GM12874 (cell line): ENCODE measurements at regions not wholly inside any gene's neighbourhood (a gene's known extent, or its start where the extent isn't known, plus 50 kb on each side); places are given as distances from the start of the nearest gene placed in this dataset.

Source experiments
- TF ChIP-seq, protein P1 (sequence below): IDR thresholded peaks from 2 replicates; pipeline ENCODE4 v1.5.1; 2011; ENCODE audit warnings: low read depth, mild to moderate bottlenecking, control low read depth, low read length, moderate library complexity; ENCODE audit not compliant: insufficient read depth

DNA sequence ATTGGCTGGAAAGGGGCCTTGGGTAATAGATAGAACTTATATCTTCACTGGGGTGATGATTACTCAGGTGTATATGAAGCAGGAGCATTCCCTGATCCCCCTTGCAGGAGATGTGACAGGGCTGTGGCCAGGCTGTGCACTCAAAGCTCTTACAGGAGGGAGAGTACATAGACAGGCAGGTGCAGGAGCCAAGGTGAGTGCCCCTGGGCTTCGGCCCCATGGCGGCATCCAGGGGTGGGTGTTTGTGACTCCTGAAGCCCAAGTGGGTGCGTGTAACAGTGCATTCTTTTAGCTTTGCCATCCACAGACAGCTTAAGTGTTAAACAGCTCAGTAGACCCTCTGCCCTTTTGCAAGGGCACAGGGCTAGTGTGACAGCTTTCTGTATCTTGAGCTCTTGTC lies 236.6 kb upstream of the GPR149 start:
- TF ChIP-seq, protein P1, sequence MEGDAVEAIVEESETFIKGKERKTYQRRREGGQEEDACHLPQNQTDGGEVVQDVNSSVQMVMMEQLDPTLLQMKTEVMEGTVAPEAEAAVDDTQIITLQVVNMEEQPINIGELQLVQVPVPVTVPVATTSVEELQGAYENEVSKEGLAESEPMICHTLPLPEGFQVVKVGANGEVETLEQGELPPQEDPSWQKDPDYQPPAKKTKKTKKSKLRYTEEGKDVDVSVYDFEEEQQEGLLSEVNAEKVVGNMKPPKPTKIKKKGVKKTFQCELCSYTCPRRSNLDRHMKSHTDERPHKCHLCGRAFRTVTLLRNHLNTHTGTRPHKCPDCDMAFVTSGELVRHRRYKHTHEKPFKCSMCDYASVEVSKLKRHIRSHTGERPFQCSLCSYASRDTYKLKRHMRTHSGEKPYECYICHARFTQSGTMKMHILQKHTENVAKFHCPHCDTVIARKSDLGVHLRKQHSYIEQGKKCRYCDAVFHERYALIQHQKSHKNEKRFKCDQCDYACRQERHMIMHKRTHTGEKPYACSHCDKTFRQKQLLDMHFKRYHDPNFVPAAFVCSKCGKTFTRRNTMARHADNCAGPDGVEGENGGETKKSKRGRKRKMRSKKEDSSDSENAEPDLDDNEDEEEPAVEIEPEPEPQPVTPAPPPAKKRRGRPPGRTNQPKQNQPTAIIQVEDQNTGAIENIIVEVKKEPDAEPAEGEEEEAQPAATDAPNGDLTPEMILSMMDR = no peak

DNA sequence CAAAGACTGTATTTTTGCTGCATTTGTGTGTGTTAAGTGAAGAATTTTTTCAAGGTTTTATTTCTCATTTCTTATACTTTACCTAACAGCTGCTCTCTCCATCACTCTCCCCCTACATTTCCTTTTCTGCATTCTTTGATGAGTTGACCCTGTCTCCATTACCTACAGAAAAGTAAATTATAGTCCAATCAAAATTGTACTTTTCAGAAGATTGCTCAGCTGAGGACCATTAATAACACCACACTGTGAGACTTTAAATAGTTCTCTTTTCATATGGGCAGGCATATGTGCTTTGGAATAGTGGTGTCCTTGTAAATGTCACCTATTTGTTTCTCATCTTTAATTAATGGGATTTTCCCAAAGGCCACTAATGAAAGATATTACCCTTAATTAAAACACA lies 234.7 kb upstream of the GPR149 start:
- TF ChIP-seq, protein P1 = no peak

DNA sequence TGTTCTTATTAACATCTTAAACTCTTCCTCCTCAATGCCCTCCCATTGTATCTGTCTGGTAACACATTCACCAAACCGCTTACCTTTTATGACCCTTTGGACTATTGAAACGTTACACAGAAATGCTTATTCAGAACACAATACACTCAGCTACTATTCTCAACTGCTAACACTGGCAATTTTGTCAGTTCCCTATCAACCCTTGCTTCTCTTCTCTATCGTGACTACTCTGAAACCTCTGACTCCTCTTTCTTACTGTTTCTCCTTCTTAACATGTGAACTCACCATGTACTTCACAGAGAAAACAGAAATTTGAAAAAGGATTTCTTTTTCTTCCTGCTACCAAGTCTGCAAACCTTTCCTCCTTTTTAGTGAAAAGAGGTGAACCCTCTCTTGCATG lies 232.9 kb upstream of the GPR149 start:
- TF ChIP-seq, protein P1 = no peak

DNA sequence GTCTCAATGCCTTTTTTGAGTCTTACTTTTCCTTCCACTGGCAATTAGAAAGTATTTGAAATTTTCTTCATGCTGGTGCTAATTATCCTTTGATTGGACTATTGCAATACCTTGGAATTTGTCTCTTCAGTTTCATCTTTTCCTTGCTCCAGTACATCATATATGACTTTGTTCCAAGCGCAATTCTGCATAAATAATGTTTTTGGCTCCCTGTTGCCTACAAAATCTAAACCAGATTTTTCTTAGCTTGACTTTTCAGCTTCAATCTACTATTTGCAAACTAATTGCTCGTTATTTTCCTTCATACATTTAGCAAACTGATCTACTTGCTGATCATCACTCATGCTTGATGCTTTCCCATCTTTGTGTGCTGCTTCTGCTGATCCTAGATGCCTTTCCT lies 230.8 kb upstream of the GPR149 start:
- TF ChIP-seq, protein P1 = no peak

DNA sequence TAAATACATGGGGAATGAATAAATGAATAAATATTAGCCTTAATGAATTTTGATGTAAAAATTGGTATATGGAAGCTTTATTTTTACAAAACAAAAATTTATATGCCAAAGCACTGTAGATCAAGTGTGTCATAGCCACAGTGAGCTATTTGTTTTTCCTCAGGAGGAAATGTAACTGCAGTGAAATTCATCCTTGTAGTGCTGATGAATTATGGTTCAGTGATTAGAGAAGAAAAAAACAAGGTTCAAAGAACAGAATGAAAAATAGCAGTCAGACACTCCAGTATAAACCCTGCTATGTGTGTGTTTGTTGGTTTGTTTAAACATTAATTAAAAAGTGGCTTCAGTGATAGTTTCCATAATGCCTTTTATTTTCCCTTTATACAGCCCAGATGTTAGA lies 228.0 kb upstream of the GPR149 start:
- TF ChIP-seq, protein P1 = no peak

DNA sequence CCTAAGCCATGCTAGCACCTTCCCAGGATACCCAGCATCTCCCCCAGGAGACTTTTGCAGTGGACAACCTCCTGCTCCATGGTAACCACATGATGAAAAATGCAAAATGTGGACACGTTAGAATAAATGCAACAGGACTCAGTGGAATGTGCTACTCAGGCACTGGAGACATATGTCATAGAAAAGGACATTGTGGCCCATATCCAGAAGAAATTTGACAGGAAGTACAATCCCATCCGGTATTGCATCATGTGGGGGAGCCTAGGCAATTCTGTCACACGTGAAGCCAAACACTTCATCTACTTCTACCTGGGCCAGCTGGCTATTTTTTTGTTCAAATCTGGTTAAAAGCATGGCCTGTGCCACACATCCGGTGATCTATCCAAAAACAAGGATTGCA lies 227.2 kb upstream of the GPR149 start:
- TF ChIP-seq, protein P1 = no peak

DNA sequence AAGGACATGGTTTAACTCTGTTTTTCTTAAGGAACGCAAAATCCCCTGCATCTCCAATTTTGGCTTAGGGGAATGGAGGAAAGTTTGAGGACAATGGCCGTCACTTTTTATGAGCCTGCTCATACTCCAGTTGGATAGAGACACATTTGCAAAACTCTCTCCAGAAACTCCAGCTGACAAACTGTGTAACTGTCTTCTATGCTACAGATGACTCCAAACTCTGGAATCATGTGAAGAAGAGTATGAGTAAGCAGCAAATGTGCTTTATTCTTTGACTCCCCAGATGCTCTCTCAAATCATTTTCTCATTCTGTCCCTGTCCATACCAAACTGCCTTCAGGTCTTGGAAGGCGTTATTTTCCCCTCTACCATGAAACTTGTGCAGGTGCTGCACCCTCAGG lies 226.5 kb upstream of the GPR149 start:
- TF ChIP-seq, protein P1 = no peak

DNA sequence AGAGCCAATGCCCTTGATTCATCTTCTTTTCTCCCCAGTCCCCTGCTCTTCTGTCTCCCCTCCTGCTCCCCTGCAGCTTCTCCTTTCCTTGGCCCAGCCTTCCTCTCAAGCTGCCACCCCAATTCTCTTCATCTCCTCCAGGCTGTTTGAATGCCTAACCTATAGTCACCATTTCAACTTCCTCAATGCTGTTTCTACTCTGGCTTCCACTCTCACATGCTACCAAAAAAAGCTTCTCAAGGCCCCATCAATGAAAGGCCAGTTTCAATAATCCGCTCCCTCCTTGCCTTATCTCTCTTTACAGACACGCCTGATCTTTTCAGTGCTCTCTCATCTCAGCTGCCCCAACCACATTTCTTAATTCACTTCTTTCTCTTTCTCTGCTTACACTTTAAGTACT lies 212.2 kb upstream of the GPR149 start:
- TF ChIP-seq, protein P1 = no peak
